Neural crest cell (in vitro differentiated cells): ENCODE measurements at regions not wholly inside any gene's neighbourhood (a gene's known extent, or its start where the extent isn't known, plus 50 kb on each side); places are given as distances from the start of the nearest gene placed in this dataset.

Source experiments
- DNase-seq: peaks from one replicate; pipeline ENCODE4 v3.0.0; 2021; ENCODE audit warnings: low read depth, mixed read lengths, low spot score
- H3K27ac Mint-ChIP-seq: one replicate; pipeline ENCODE4 v1.8.0; 2021; ENCODE audit warnings: mild to moderate bottlenecking, mixed read lengths; ENCODE audit not compliant: unreplicated experiment
- H3K27me3 Mint-ChIP-seq: 2 replicates; pipeline ENCODE4 v1.8.0; 2021; ENCODE audit warnings: low read depth, mild to moderate bottlenecking, mixed read lengths
- H3K36me3 Mint-ChIP-seq: 2 replicates; pipeline ENCODE4 v1.8.0; 2021; ENCODE audit warnings: low read depth, mild to moderate bottlenecking, mixed read lengths
- H3K4me1 Mint-ChIP-seq: 2 replicates; pipeline ENCODE4 v1.8.0; 2021; ENCODE audit warnings: mixed read lengths
- H3K4me3 Mint-ChIP-seq: one replicate; pipeline ENCODE4 v1.8.0; 2021; ENCODE audit warnings: mild to moderate bottlenecking, mixed read lengths
- H3K9me3 Mint-ChIP-seq: 2 replicates; pipeline ENCODE4 v1.8.0; 2021; ENCODE audit warnings: mixed read lengths
- CTCF ChIP-seq: fragments of 200-600 bp; sonication (generic); conservative IDR thresholded peaks from 2 replicates; pipeline ENCODE4 v1.5.0; 2021; ENCODE audit warnings: antibody characterized with exemption, mild to moderate bottlenecking

GRCh38 chr10:27451054-27451453 is 53.0 kb upstream of the RAB18 start:
- no peak for TF ChIP-seq CTCF
- H3K4me1 Mint-ChIP-seq = no peaks in the 10 kb centered on the region
- no peak overlapping the region for H3K27ac Mint-ChIP-seq
- no peaks in the 10 kb centered on the region for H3K36me3 Mint-ChIP-seq
- no peak for DNase-seq
- no peak overlapping the region for H3K4me3 Mint-ChIP-seq
- no peaks in the 10 kb centered on the region for H3K27me3 Mint-ChIP-seq
- no peaks in the 10 kb centered on the region for H3K9me3 Mint-ChIP-seq

- Mint-ChIP-seq H3K4me1 (no peaks in the 10 kb centered on the region), H3K27me3 (no peaks in the 10 kb centered on the region), H3K36me3 (no peaks in the 10 kb centered on the region), H3K9me3 (no peaks in the 10 kb centered on the region), H3K27ac (no peak overlapping the region), H3K4me3 (no peak overlapping the region)
- DNase-seq = no peak
- TF ChIP-seq CTCF = no peak
Measured at GRCh38 chr10:27450225-27450624, 53.9 kb upstream of the RAB18 start.

GRCh38 chr10:27449571-27449970 is 54.5 kb upstream of the RAB18 start:
- Mint-ChIP-seq H3K4me1 (no peaks in the 10 kb centered on the region), H3K9me3 (no peaks in the 10 kb centered on the region), H3K27ac (no peak overlapping the region), H3K36me3 (no peaks in the 10 kb centered on the region), H3K4me3 (no peak overlapping the region), H3K27me3 (no peaks in the 10 kb centered on the region)
- TF ChIP-seq CTCF = no peak
- DNase-seq = no peak

GRCh38 chr10:27448921-27449320 is 55.2 kb upstream of the RAB18 start:
- H3K27ac Mint-ChIP-seq = no peak overlapping the region
- no peaks in the 10 kb centered on the region for H3K27me3 Mint-ChIP-seq
- no peak overlapping the region for H3K4me3 Mint-ChIP-seq
- H3K36me3 Mint-ChIP-seq = no peaks in the 10 kb centered on the region
- no peaks in the 10 kb centered on the region for H3K4me1 Mint-ChIP-seq
- TF ChIP-seq CTCF = no peak
- DNase-seq = no peak
- H3K9me3 Mint-ChIP-seq = no peaks in the 10 kb centered on the region

- no peak for DNase-seq
- Mint-ChIP-seq H3K36me3 (no peaks in the 10 kb centered on the region), H3K4me1 (no peaks in the 10 kb centered on the region), H3K27me3 (no peaks in the 10 kb centered on the region), H3K4me3 (no peak overlapping the region), H3K9me3 (no peaks in the 10 kb centered on the region), H3K27ac (peak overlapping the region; percentile 60)
- TF ChIP-seq CTCF = no peak
Measured at GRCh38 chr10:27447540-27447939, 56.6 kb upstream of the RAB18 start.
